PC-9 (cell line): ENCODE measurements at regions not wholly inside any gene's neighbourhood (a gene's known extent, or its start where the extent isn't known, plus 50 kb on each side); places are given as distances from the start of the nearest gene placed in this dataset.

Experiments
- EZH2 ChIP-seq: fragments of 200-600 bp; sonication (generic); IDR thresholded peaks from 2 replicates; pipeline ENCODE4 v1.8.0; 2017; ENCODE audit warnings: antibody characterized with exemption, low read depth
- TF ChIP-seq, protein P1 (sequence below): fragments of 200-600 bp; sonication (generic); conservative IDR thresholded peaks from 2 replicates; pipeline ENCODE4 v1.6.1; 2017; ENCODE audit warnings: mixed run types, antibody characterized with exemption, mild to moderate bottlenecking, moderate library complexity

DNA sequence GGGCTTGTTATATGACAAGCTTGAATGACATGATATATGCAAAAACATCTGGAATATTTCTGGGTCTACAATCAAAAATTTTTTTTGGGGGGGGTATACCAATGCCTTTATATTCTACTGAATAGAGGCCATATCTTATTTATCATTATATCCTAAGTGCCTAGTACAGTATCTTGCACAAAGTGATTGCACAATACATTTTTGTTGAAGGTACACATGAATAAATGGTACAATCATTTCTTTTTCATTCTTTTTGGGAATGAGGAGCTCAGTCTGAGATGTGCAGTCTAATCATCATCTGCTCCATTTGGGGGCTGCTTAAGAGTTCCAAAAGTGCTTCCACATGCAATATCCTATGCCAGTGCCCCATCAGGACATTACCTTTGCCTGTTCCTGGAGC lies 214.6 kb downstream of the KIF20B start:
- TF ChIP-seq EZH2 = no peak
- TF ChIP-seq, protein P1, sequence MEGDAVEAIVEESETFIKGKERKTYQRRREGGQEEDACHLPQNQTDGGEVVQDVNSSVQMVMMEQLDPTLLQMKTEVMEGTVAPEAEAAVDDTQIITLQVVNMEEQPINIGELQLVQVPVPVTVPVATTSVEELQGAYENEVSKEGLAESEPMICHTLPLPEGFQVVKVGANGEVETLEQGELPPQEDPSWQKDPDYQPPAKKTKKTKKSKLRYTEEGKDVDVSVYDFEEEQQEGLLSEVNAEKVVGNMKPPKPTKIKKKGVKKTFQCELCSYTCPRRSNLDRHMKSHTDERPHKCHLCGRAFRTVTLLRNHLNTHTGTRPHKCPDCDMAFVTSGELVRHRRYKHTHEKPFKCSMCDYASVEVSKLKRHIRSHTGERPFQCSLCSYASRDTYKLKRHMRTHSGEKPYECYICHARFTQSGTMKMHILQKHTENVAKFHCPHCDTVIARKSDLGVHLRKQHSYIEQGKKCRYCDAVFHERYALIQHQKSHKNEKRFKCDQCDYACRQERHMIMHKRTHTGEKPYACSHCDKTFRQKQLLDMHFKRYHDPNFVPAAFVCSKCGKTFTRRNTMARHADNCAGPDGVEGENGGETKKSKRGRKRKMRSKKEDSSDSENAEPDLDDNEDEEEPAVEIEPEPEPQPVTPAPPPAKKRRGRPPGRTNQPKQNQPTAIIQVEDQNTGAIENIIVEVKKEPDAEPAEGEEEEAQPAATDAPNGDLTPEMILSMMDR = no peak
